OCI-LY7 (cell line): ENCODE measurements at regions not wholly inside any gene's neighbourhood (a gene's known extent, or its start where the extent isn't known, plus 50 kb on each side); places are given as distances from the start of the nearest gene placed in this dataset.

Experiments used
- BruUV-seq: library from RNA; stranded (reverse); fragments of 400-500 nt; replicated peaks from 2 replicates; lab custom pipeline; 2021; lab: Mats Ljungman, UMichigan
- CTCF ChIA-PET: fragments of 300-600 bp; sonication (Branson Sonifier 250); formaldehyde crosslinking; loops from one replicate; lab custom pipeline; 2022; ENCODE audit warnings: antibody characterized with exemption; ENCODE audit not compliant: unreplicated experiment; lab: Charles Lee
- POLR2A ChIA-PET: fragments of 300-600 bp; sonication (Branson Sonifier 250); formaldehyde crosslinking; loops from one replicate; lab custom pipeline; 2022; ENCODE audit warnings: antibody characterized with exemption; lab: Charles Lee
- DNase-seq: peaks from one replicate; pipeline ENCODE4 v3.0.0-alpha.2; 2015; ENCODE audit warnings: low spot score
- H2AFZ ChIP-seq: fragments of 200-600 bp; sonication (generic), shearing (Covaris generic); 2 replicates; pipeline ENCODE4 v1.6.1; 2014; ENCODE audit warnings: mild to moderate bottlenecking, antibody characterized with exemption, low read length, moderate library complexity
- H3K27ac ChIP-seq: fragments of 200-600 bp; sonication (generic); 2 replicates; pipeline ENCODE4 v1.5.1; 2014; ENCODE audit warnings: mixed run types, low read depth, mild to moderate bottlenecking, moderate library complexity, low read length, inconsistent platforms; ENCODE audit not compliant: poor library complexity, severe bottlenecking
- H3K36me3 ChIP-seq: fragments of 200-600 bp; sonication (generic); 2 replicates; pipeline ENCODE4 v1.6.1; 2014; ENCODE audit warnings: mild to moderate bottlenecking, antibody characterized with exemption, low read length, moderate library complexity, mixed read lengths; ENCODE audit not compliant: insufficient read depth
- H3K4me1 ChIP-seq: fragments of 200-600 bp; sonication (generic); 2 replicates; pipeline ENCODE4 v1.5.1; 2014; ENCODE audit warnings: mild to moderate bottlenecking, low read length; ENCODE audit not compliant: insufficient read depth, poor library complexity, severe bottlenecking
- H3K4me2 ChIP-seq: fragments of 200-600 bp; sonication (generic); 2 replicates; pipeline ENCODE4 v1.6.1; 2014; ENCODE audit warnings: mild to moderate bottlenecking, low read length
- H3K4me3 ChIP-seq: fragments of 200-600 bp; sonication (generic); 2 replicates; pipeline ENCODE4 v1.5.1; 2014; ENCODE audit warnings: mild to moderate bottlenecking, low read depth, low read length; ENCODE audit not compliant: poor library complexity, severe bottlenecking
- H3K79me2 ChIP-seq: fragments of 200-600 bp; sonication (generic); 2 replicates; pipeline ENCODE4 v1.6.1; 2016; ENCODE audit warnings: low read depth, mild to moderate bottlenecking, low read length, moderate library complexity, mixed read lengths; ENCODE audit not compliant: insufficient read depth
- H3K9me2 ChIP-seq: fragments of 200-600 bp; sonication (generic); 2 replicates; pipeline ENCODE4 v1.6.1; 2016; ENCODE audit warnings: mild to moderate bottlenecking, low read length, mixed read lengths; ENCODE audit not compliant: insufficient read depth
- H3K9me3 ChIP-seq: fragments of 200-600 bp; sonication (generic); 2 replicates; pipeline ENCODE4 v1.6.1; 2014; ENCODE audit warnings: mild to moderate bottlenecking, mixed run types, low read length, mixed read lengths
- H4K20me1 ChIP-seq: fragments of 200-600 bp; sonication (generic); 2 replicates; pipeline ENCODE4 v1.6.1; 2014; ENCODE audit warnings: mild to moderate bottlenecking, antibody characterized with exemption, low read length, moderate library complexity, mixed read lengths; ENCODE audit not compliant: insufficient read depth
- CTCF ChIP-seq: fragments of 200-600 bp; sonication (generic); conservative IDR thresholded peaks from 2 replicates; pipeline ENCODE4 v1.5.1; 2014; ENCODE audit warnings: mild to moderate bottlenecking, antibody characterized with exemption, low read length, moderate library complexity, mixed read lengths
- EZH2phosphoT487 ChIP-seq: fragments of 200-600 bp; sonication (generic); IDR thresholded peaks from 2 replicates; pipeline ENCODE4 v1.6.1; 2018; ENCODE audit warnings: low read depth, borderline replicate concordance, mild to moderate bottlenecking, mixed run types, antibody characterized with exemption, low read length, moderate library complexity, mixed read lengths
- intact Hi-C: fragments of 100-400 bp; cut with micrococcal nuclease; formaldehyde crosslinking; loops from one replicate; pipeline ENCODE4 v1.10.0; 2022; ENCODE audit not compliant: unreplicated experiment

GRCh38 chr3:150260398-150260710 is 147.7 kb upstream of the TSC22D2 start:
- CTCF ChIA-PET: no interaction called here
- no TSS peak for BruUV-seq
- H3K27ac ChIP-seq: no peak overlapping the region
- no peak for DNase-seq
- no peak for TF ChIP-seq CTCF
- TF ChIP-seq EZH2phosphoT487: no peak
- H3K4me2 ChIP-seq: no peak overlapping the region
- no peaks in the 10 kb centered on the region for H3K9me3 ChIP-seq
- POLR2A ChIA-PET: interaction anchor here (0.8 to 1.0 kb wide), 2 partner anchors 47 to 65 kb away, joined by 3 read pairs; no protein-coding TSS in a partner anchor
- H3K36me3 ChIP-seq: no peaks in the 10 kb centered on the region
- H2AFZ ChIP-seq: no peak overlapping the region
- intact Hi-C loops: no loop called here
- no peak overlapping the region for H3K4me3 ChIP-seq
- H4K20me1 ChIP-seq: no peaks in the 10 kb centered on the region
- H3K9me2 ChIP-seq: no peaks in the 10 kb centered on the region
- no peaks in the 10 kb centered on the region for H3K79me2 ChIP-seq
- H3K4me1 ChIP-seq: peaks cover 2% of the 10 kb centered on the region

- no peak for DNase-seq
- no peaks in the 10 kb centered on the region for H3K4me1 ChIP-seq
- no peak overlapping the region for H2AFZ ChIP-seq
- CTCF ChIA-PET: no interaction called here
- H3K4me3 ChIP-seq: no peak overlapping the region
- intact Hi-C loops: no loop called here
- no peak for TF ChIP-seq CTCF
- no peak for TF ChIP-seq EZH2phosphoT487
- H3K36me3 ChIP-seq: no peaks in the 10 kb centered on the region
- no peaks in the 10 kb centered on the region for H3K9me2 ChIP-seq
- no TSS peak for BruUV-seq
- H3K9me3 ChIP-seq: no peaks in the 10 kb centered on the region
- H4K20me1 ChIP-seq: no peaks in the 10 kb centered on the region
- no peaks in the 10 kb centered on the region for H3K79me2 ChIP-seq
- no peak overlapping the region for H3K27ac ChIP-seq
- no peak overlapping the region for H3K4me2 ChIP-seq
- POLR2A ChIA-PET: interaction anchor here (0.8 to 1.0 kb wide), 2 partner anchors 48 to 66 kb away, joined by 3 read pairs; no protein-coding TSS in a partner anchor
Observed at GRCh38 chr3:150259526-150260397, 148.3 kb upstream of the TSC22D2 start.

- DNase-seq: no peak
- no peak overlapping the region for H2AFZ ChIP-seq
- BruUV-seq: no TSS peak
- no peaks in the 10 kb centered on the region for H3K79me2 ChIP-seq
- no peaks in the 10 kb centered on the region for H4K20me1 ChIP-seq
- H3K4me3 ChIP-seq: no peak overlapping the region
- H3K9me2 ChIP-seq: no peaks in the 10 kb centered on the region
- CTCF ChIA-PET: no interaction called here
- no peak overlapping the region for H3K4me2 ChIP-seq
- TF ChIP-seq CTCF: no peak
- TF ChIP-seq EZH2phosphoT487: no peak
- no peak overlapping the region for H3K27ac ChIP-seq
- no peaks in the 10 kb centered on the region for H3K4me1 ChIP-seq
- no peaks in the 10 kb centered on the region for H3K36me3 ChIP-seq
- no peaks in the 10 kb centered on the region for H3K9me3 ChIP-seq
- POLR2A ChIA-PET: interaction anchor here (1.3 kb wide), 1 partner anchor 25 kb away, joined by 4 read pairs; no protein-coding TSS in a partner anchor
- intact Hi-C loops: no loop called here
Observed at GRCh38 chr3:150256782-150257181, 151.3 kb upstream of the TSC22D2 start.
